NCI-H1092 (cell line): ENCODE measurements at regions not wholly inside any gene's neighbourhood (a gene's known extent, or its start where the extent isn't known, plus 50 kb on each side); places are given as distances from the start of the nearest gene placed in this dataset.

Source experiments
- DNase-seq: peaks from one replicate; lab custom pipeline; 2025; lab: John Stamatoyannopoulos, UW

- no peak for DNase-seq
These were observed 113.4 kb upstream of the PKDCC start for GRCh38 chr2:41934329-41934958.

- DNase-seq = no peak
These were observed 112.8 kb upstream of the PKDCC start for GRCh38 chr2:41935002-41935401.

- DNase-seq = no peak
These were observed 112.0 kb upstream of the PKDCC start for GRCh38 chr2:41935825-41936224.

GRCh38 chr2:41936771-41937463 lies 110.9 kb upstream of the PKDCC start:
- no peak for DNase-seq

- no peak for DNase-seq
These were observed 110.3 kb upstream of the PKDCC start for GRCh38 chr2:41937464-41937906.

DNA sequence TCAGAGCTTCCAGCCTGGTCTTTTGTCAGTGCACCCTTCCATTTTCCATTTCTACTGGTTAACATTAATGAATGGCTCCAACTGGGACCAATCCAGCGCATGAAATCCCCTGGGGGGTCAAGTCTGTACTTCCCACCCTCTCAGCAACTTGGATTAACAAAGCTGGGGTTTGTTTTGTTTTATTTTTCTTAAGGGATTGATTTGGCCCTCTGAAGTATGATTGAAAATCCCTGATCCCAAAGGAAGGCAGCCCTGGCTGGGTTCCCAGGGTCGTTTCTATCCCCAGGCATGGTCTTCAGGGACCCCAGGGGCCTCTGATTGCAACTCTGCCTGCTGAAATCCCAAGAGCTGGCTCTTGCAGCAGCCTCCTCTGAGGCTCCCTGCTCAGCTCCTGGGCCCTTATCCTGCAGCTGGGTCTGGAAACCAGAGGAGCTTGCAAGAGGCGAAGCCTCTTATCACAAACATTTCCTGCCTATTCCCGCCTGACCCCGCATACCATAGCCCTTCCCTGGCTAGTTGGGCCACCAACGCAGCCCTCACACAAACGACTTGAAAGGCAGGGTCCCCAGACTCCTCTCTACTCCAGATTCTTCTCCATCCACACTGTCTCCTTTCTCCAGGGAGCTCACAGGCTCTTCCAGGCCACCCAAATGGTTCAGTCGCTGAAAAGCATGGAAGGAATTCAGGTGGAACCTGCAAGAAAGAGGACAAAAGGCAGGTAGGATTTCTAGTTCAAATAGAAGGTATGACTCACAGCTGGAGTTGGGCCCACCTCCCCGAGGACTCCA lies 109.7 kb upstream of the PKDCC start:
- no peak for DNase-seq

GRCh38 chr2:41940060-41940744 lies 107.6 kb upstream of the PKDCC start:
- DNase-seq = no peak

DNA sequence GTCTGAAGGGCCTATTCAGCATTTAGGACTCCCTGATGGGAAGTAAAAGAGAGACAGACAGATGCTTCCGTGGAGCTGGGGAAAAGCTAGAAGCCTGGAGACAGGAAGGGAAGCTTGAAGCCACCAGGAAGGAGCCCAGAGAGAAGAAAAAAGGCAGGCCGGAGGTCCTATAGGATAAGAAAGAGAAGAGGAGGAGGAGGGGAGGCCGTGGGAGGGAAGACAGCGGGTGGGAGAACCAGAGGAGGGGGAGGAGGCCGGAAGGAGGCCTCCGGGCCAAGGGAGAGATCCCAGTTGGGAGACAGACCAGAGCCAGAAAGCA lies 107.1 kb upstream of the PKDCC start:
- DNase-seq = no peak

- no peak for DNase-seq
These were observed 106.0 kb upstream of the PKDCC start for GRCh38 chr2:41941831-41942230.

DNA sequence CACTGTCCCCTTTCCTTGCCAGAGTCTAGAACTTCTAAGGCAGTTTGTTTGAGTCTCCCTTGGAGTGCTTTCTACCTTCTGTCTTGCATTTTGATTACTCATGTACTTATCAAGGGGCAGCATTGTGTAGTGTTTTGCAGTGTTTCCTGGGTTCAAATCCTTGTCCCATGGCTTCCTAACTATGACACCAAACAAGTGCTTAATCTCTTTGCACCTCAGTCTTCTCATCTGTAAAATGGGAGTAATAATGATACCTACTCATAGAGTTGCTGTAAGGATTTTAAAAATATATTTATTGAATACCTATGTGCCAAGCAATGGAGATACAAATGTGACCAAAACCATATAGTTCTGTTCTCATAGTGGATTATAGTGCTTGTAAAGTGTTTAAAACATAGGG lies 105.5 kb upstream of the PKDCC start:
- no peak for DNase-seq

DNA sequence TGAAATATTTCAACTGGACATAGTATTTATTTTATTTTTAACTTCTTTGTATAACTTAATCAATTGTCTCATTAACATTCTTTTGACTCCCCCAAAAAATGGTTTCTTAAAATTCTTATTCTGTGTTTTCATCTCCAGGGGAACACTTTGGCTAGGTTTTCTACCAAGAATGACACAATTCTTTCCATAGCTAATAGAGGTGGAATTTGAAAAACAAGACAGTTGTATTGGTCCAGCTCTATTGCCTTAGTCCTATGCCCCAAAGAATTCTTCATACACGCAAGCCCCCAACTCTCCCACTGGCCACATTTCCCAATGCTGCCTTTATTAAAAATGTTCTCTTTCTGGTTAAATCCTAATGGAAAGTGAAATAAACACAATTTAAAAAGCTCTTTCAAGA lies 104.7 kb upstream of the PKDCC start:
- no peak for DNase-seq

DNA sequence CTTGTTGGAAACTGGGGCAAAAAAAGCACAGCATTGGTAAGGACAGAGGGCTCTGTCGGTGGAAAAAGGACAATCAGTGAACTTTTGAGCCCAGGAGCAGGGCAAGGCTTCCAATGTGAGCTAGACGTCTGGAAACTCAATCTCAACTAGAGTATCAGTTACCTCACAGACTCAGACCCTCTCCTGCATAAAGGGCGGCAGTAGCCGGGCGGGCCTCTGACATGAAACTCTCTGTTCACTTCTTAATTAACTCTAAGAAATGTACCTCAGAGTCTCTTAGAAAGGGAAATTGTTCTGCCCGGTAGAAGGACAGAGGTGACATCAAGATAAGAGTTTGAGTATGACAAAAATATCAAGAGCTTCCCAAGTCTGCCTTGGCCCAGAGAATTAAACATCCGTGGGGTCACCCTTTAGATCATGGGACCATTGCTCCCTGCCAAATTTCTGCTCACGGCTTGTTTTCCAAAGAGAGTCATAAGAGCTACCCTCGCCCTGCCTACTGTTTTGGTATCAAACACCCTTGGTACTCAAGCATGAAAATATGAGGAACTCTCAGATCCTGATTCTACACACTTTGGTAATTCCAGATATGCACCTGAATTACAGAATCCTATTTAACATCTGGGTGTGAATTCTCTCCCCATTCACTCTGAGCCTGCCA lies 103.5 kb upstream of the PKDCC start:
- DNase-seq = no peak

GRCh38 chr2:41947701-41948396 lies 100.0 kb upstream of the PKDCC start:
- DNase-seq = no peak

DNA sequence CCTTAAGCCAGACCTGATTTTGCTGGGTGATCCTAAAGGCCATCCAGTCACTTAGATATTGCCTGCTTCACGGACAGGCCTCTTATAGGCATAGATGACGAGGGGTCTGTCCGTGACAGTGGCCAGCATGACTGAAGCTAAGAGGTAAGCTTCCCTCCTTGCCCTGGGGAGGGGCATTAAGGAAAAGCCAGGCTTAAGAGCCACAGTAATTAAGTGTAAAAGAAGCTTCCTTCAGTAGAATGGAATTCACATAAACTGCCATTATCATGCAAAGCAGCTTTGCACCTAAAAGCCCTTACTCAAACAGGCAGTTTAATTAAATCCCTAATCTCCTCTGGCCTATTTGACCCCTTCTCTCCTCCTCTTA lies 99.4 kb upstream of the PKDCC start:
- DNase-seq = no peak

GRCh38 chr2:41949091-41949882 lies 98.5 kb upstream of the PKDCC start:
- no peak for DNase-seq

DNA sequence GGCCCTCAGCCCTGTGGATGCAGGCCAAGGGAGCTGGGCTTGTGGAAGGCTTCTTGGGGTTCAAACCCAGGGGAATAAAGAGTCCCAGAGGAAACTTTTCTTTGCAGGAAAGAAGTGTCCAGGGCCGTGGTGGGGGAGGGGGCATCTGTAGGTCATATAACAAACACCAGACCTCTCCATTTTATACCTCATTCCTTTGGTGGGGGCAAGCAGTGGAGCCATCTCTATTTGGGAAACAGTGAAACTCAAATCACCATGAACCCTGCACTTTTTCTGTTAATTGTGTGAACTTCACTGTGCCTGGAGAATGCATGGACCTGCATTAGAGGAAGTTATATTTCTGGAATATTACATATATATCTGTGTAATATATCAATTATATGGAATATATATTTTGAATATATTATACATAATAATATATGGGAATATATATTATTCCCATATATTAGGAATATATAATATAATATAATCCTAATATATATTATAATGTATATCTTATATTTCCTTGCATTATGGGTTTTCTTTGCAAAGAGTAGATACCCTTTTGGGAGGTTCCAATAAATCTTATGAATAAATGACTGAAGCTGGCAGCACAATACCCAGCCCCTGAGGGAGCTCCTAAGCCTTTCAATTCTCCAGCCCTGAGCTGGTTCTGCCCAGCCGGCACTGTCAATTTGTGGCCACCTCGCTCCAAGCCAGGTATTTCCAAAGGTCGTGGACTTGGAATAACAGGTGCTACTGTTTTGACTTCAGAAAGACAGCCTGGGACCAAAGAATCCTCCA lies 97.7 kb upstream of the PKDCC start:
- DNase-seq = no peak

- no peak for DNase-seq
These were observed 97.2 kb upstream of the PKDCC start for GRCh38 chr2:41950666-41950960.

DNA sequence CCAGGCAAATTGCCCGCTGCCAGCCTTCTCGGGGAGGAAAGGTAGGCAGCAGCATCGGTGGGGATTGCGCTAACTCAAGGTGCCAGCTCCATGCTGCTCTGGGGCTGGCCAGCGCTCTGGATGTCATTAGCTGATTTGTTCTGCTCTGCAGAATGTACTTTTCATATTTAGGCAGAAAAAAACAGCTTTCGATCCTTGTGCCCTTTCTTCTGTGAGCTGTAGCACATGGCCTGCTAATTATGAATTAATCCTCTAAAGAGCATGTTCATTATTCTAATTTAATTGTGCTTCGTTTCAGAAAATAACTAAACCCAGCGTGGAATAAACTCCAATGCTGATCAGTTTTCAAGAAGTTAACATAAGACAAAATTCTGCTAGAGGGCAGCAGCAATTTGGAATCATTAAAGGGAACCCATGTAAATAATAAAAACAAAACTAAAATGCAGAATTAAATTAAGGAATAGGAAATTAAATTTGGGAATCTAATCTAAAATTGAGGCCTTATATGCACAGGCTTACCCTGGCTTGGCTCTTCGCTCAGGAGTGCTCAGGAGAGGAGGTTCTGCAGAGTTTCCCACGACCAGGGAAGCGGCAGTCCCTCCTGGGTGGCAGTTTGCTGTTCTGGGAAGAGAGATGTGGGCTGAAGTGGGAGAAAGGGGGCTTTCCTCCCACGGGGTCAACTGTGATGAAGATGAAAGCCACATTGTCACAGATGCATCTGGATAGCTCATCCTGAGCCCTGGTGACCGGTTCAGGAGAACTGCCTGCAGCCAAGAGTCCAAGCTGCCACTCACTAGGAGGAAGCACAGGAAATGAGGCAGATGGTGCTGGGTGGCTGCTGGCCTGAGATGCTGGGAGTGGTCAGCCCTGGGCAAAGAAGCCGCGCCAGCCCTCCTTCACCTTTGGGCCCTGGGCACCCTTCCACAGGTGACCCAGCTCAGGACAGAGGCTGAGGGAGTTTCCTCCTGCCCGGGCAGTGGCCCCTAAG lies 93.2 kb upstream of the PKDCC start:
- no peak for DNase-seq
